Retina (tissue), 1 donor: ENCODE measurements at regions not wholly inside any gene's neighbourhood (a gene's known extent, or its start where the extent isn't known, plus 50 kb on each side); places are given as distances from the start of the nearest gene placed in this dataset.

Experiments used
- DNase-seq: peaks from one replicate; pipeline ENCODE4 v3.0.0-alpha.2; 2016

DNA sequence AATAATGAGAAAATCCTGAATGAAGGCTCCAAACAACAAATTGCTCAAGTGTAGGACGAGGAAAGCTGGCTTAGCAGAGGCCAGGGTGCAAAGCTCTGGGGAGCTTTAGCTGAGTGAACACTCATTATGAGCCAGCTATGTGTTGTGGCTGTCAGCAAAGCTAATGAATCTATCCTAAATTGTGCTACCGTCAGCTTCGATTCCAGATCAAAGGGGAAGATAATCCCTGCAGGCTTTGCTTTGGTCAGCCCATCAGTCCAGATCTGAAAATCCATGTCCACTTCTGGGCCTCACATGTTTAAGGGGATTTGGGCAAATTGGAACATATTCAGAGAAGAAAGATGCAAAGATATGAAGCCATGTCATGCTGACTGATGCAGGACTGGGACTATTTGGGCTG, 180.9 kb upstream of the ZBED5 start:
- peak; percentile 41 for DNase-seq

DNA sequence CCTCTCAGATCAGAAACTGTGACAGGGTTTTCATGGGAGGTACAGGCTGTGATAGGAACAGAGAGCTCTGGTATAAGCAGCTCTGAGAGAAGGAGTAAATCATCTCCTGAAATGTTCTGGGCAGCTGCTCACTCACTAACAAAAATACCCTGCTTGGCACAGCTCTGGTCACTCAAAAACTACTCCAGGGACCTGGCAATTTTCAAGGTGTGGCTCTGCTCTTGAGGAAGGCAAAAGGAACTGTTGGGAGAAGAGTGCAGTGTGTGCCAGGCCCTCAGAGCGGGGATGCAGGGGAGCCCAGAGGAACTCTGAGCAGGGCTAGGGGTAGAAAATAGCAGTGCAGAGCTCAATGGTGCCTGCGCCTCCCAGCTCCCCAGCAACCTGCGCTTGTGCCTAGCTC, 180.5 kb upstream of the ZBED5 start:
- no peak for DNase-seq

DNA sequence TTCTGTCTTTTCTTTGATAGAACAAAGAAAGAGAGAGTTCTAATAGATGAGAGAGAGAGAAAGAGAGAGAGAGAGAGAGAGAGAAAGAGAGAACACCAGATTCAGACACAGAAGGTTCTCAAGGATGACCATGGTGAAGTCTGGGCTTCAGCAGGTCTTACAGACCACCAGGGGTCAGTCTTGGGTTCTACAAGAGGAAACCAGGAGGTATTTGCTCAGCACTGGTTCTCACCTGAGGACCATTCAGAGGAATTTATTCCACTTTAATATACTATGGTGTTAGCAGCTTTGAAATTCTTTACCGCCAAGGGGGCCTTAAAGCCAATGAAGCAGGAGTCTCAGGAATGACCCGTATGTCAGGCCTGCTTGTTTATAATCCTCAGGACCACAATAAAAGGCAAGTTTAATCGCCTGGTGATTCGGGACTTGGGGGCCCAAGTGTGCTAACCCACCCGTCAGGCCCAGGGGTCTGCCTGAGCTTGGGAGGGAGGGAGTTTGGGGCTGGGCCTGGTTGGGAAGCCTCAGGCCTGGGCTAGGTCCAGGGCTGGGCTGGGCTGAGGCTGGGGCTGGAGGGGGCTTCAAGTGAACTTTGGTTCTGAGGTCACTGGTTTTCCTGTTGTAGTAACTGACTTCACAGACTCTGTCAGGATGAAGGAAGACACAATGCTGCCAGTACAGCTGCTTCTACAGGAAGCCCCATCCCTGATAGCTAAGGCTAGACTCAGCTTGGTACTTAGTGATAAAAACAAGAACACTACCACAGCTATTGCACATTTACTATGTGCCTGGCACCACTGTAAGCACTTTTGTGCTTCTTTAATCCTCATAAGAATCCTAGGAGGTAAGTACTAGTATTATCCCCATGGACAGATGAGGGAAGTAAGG, 179.2 kb upstream of the ZBED5 start:
- DNase-seq: peak; percentile 59

DNA sequence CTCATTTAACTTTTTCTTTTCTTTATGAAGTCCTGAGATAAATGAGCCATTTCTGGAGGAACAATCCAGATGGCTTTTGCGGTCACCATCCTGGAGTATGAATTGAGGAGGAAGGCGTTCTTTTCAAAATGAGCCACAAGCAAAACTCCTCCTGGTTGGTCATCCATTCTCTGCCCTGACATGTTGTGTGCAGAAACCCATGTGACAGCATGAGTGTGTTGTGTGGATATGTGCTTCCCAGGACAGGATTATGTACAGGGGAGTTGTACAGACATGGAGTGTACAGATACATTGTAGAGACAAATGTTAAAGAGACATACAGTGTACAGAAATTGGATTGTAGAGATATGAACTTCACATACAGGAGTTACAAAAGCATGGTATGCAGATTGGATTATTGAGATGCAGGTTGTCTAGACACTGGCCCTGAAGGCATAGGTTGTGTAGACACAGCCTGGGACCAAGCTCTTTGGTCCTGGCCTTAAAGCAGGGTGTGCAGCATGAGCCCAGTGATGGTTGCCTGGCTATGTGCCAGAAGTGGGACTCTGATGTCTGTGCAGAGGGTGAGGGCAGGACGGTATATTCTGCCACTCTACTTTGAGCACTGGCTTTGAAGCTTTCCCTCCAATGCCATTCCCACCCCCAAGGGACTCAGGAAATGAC, 178.5 kb upstream of the ZBED5 start:
- no peak for DNase-seq

DNA sequence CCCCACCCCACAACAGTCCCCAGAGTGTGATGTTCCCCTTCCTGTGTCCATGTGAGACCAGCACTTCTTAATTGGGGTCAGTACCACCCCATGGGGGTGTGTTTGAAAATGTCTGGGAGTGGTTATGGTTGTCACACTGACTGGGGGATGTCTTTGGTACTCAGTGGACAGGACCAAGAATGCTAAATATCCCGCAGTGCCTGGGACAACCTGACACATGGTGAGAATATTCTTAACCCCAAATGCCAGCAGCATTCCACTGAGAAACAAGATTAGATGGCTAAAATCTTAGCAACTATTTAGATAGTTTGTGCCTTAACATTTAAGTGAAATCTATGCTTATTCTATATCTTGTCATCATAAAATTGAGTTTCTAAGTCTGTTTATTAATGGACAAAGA, 177.5 kb upstream of the ZBED5 start:
- DNase-seq: no peak

DNA sequence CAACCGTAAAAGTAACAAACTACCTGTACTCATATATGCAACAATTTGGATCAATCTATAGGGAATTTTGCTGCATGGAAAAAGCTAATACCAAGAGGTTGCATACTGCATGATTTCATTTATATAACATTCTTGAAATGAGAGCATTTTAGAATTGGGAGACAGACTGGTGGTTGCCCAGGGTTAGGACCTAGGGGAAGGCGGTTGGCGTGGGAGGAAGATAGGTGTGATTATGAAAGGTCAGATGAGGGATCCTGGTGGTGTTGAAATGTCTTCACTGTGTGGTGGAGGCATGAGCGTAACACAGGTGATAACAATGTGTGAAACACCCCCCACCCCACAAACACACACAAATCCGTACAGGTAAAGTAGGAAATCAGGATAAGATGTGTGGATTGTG, 176.6 kb upstream of the ZBED5 start:
- DNase-seq: no peak

DNA sequence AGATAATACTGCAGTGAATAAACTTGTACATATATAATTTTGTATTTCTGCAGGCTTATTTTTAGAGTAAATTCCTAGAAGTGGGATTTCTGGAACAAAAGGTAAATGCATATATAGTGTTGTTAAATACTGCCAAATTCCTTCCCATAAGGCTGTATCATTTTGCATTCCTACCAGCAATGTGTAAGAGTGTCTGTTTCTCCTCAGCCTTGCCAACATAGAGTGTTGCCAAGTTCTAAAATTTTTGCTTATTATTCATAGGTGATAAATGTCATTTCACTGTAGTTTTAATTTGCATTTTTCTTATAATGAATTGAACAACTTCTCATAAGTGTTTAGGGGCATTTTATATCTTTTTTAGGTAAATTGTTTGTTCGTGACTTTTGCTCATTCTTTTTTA, 174.2 kb upstream of the ZBED5 start:
- no peak for DNase-seq

DNA sequence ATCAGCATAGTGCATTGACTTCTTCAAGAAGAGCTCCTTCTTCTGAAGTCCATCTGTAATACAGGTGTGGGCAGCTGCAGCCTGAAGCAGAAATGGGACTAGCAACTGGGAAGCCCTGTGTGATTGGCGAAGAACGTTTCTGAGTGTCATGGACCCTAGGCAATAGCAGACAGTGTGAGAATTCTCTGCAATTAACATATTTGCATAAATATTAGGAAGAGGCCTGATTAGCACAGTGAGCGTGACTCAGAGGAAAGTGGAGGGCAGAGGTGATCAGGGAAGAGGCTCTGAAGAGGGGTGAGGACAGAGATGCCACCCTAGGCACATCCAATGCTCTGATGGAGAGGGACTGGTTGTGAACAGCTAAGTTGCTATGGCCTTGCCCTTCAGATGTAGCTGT, 171.2 kb upstream of the ZBED5 start:
- DNase-seq: no peak

DNA sequence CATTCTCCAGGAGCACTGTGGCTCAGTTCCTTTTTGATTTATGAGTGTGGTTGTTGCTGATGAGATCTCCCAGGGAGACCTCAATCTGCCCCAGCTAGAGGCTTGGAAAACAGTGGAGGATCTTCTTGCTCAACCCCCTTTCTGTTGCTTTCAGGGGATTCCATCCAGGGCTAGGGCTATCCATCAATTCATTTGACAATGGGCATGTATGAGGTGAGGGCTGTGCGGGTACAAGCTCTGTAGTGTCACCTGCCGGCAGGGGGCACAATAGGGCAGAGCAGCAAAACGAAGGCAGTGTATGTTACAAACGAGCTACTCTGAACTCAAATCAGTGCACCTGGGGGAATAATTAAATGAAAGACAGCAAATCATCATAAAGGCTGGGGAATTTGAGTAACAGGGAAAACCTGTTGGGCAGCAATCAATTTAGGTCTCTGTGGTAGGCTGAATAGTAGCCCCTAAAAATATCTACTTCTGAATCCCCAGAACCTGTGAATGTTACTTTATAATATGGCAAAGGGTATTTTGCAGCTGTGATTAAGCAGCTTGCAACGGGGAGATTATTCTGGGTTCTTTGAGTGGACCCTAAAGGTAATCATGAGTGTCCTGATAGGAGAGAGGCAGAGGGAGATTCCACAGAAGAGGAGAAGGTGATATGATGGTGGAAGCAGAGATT, 170.3 kb upstream of the ZBED5 start:
- DNase-seq: peak; percentile 39

DNA sequence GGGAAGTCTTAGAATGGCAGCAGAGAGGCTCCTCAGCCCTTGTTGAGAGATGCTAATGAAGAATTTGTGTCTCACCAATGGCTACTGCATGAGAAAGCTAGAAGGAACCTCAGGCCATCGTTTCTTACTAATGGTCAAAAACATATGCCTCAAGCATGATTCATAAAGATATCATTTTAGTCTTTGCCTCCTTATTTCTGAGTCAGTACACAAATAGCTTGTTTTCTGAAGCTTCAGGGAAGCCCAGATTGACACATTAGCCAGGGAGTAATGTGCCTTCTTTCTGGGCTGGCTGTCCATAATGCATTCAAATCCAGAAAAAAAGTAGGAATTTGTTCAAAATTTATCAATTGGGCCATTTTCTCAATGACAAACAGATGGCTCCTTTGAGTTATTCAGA, 169.4 kb upstream of the ZBED5 start:
- DNase-seq: no peak

DNA sequence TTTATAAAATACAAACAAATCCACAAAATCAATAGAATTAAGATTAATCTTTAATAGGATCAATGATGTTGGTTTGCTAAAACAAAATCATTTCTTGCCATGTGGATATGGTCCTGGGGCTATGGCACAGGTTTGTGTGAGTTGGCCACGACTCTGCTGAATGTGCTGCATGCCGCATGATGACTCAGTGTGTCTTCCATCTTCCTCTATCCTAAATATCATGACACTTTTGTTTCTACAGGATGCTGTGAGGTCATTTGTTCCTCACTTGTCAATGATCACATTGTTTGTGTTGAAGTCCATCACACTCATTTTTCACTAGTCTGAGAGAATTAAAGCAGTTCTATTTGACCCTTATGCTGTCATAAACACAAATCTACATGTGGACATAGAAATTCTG, 167.2 kb upstream of the ZBED5 start:
- DNase-seq: no peak

DNA sequence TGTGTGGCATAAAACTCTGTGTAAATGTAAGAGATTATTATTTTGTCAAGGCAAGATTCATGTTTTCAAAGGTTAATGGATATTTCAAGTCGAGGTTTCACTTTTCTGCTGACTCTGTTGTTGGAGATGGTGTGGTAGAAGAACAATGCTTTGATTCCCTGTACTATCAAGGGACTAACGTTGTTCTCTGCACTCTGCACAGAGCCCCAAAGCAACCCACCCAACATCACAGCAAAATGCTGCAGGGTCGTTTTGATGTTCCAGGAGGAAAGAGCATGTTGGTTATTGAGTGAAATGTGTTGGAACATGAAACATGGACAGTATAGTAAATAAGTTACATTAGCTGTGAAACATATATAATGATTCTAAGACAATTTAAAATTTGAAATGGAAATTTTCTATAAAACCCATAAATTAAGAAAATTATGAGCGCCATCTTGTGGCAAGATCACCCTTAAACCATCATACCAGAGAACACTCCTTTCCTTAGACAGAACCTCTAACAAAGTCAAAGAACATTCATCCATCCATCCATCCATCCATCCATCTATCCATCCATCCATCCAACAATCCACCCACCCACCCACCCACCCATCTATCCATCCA, 164.4 kb upstream of the ZBED5 start:
- DNase-seq: no peak

DNA sequence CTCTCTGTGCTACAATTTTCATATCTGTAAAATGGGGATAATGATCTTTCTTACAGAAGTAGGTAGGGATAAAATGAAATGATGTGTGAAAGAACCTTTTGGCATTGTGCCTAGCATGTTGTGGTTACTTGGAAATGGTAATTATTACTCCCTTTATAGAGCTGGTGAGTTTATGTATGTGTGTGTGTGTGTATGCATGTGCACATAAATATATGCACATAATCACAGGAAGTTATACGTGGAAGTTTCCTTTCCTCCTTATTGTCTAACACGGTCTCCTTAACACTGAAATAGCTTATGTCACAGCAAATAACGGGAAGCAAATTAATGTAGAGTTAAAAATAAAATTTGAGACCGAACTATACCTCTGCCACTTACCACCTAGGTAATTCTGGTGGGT, 163.7 kb upstream of the ZBED5 start:
- DNase-seq: no peak

DNA sequence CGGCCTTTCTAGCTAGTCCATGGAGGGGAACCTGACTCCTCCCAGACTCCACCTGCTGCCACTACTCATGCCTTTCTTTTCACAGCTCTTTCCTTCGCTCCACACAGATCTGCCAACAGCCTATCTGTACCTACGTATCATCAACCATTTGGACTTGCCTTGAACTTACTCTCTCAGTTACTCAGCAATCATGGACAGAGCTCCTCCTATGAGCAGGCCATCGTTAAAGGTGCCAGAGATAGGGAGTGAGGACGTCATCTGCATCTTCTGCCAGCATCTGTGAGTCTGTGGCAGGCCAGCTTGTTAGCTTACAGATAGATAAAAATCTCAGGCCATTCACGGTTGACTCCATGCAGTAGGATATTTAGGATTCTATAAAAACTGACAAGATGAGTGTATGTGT, 162.9 kb upstream of the ZBED5 start:
- no peak for DNase-seq

DNA sequence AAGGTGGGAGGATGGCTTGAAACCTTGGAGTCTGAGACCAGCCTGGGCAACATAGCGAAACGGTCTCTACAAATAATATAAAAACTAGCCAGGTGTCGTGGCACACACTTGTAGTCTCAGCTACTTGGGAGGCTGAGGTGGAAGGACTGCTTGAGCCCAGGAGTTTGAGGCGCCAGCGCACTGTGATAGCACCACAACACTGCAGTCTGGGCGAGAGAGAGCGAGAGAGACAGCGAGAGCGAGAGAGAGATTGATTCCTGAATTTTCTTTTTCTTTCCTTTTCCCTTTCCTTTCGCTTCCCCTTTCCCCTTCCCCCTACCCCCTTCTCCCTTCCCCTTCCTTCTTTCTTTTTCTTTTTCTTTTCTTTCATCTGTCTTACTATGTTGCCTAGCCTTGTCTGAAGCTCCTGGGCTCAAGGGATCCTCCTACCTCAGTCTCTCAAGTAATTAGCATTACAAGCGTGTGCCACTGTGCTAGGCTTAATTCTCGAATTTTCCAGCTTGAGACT, 162.4 kb upstream of the ZBED5 start:
- DNase-seq: no peak

DNA sequence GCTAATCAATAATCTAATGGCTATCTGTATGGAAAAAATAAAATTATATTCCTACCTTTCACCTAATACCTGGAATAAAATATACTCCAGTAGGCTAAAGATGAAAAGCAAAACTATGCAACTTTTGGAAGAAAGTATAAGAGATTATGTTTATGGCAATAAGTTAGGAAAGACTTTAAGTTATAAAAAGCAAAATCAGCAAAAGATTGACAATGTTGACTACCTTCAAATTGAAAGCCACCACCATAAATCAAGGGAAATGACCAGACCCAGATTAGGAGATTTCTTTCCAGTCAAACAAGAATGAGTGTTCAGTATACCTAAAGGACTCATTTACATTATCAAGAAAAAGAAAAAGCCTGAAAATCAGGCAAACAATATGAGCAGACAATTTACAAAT, 159.1 kb upstream of the ZBED5 start:
- DNase-seq: no peak

DNA sequence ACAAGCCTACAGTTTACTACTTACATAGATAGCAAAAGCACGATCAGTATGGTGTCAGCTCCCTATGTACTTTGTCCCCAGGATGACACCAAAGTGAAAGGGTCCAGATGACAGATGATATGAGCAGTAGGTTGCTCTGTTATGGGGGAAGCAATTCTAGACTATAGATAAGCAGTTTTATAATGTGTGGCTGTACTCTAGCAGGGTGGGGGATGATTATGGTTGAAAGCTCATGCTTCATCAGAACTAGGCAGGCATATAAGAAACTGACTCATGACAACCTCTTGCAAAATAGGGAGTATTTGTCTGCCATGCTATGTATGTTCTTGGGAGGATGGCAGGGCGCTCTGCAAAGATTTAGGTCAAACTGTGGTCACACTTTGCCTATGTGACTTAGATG, 158.2 kb upstream of the ZBED5 start:
- no peak for DNase-seq

DNA sequence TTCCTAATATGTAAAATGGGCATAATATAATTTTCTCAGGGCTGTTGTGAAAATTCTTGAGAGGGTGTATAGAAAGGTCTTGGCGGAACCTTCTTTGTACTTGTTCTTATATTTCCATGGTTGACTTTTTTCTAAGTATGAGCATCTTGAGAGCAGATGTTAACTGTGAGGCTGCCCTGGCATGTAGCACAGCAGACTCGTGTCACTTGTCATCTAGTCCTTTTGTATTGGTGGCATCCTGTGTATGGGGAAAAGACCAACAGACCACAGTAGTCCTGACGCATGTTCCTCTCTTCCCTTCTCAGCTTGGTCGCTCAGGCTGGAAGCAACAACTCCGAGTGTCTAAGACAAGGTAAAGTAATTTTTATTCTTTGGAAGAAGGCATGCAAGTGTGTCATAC, 153.8 kb upstream of the ZBED5 start:
- DNase-seq: no peak

DNA sequence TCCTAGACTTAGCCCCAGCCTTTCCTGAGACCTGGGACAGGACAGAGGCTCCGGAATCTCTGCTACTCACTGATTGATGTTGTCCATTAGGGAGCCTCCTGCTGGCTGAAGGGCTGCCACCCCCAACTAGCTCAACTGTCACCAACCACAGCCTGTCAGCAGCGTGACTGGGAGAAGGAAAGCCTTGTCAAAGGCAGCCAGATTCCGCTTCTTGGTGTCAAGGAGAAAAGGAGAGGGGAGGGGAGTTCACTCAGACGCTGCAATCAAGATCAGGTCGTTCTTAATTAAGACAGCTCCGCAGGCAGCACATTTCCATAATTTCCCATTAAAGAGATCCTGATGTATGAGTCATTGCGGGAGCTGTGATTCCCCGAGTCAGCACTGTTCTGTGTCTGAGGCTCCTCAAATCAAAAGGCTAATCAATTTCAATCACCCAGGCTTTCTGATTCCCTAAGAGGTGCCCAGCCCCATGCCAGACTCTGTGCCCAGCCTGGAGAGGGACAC, 152.8 kb upstream of the ZBED5 start:
- DNase-seq: peak; percentile 77

DNA sequence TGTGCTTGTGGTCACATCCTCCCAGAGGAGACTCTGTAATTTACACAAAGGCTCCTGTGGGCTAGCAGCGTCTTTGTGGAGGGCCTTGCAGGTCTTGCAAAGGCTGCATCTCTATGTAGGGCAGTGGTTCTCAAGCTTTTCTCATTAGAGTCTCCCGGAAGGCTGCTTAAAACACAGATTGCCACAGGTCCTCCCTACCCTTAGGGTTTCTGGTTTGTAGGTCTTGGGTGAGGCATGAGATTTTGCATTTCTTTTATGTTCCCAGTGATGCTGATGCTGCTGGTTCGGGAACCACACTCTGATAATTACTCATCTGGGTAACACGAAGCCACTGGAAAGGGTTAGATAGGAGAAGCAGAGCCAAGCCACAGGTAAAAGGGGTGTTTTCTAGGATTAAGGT, 151.3 kb upstream of the ZBED5 start:
- DNase-seq: no peak

DNA sequence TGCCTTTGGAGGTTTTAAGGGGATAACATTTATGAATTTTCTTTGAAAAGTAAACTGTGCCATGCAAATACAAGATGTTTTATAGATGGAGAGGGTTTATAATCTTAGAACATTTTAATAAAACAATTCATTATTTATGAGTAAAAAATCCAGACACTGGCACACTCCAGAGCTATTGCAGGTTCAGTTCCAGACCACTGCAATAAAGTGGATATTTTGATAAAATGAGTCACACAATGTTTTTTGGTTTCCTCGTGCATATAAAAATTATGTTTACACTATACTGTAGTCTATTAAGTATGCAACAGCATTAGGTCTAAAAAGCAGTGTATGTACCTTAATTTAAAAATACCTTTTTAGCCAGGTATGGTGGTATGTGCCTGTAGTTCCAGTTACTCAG, 146.2 kb upstream of the ZBED5 start:
- no peak for DNase-seq

DNA sequence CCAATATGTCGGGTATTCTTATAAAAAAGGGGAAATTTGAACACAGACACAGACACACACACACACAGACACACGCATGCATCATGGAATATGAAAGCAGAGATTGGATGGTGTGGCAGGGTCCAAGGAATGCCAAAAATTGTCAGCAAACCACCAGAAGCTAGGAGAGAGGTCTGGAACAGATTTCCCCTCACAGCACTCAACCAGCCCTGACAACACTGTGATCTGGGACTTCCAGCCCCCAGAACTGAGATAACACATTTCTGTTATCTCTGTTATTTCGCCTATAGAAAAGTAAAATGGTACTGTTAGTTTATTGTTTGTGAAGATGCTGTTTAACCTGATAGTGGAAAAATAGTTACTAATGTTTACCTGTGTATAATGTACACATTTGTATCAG, 145.4 kb upstream of the ZBED5 start:
- no peak for DNase-seq

DNA sequence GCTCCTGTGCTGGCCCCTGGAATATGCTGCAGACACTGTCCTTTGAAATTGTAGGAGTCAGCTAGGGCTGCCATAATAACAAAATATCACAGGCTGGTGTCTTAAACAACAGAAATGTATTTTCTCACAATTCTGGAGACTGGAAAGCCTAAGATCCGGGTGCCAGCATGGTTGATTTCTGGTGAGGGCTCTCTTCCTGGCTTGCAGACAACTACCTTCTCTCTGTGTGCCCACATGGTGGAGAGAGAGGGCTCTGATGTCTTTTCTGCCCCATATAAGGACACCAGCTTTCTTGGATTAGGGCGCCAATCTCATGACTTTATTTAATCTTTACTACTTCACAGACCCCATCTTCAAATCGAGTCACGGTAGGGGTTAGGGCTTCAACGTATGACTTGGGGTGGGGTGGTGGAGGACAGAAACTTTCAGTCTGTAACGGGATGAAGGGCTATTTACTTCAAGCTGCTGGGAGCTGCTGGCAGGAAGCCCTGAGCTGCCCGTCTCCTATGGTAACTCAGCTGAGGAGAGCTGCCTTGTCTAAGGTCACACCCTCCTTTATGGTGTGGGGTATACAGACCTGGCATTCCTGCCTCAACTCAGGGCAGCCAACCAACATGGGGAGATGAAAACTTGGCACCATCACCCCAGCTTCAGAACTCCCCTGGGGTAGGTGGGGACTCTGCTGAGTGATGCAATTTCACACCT, 142.9 kb upstream of the ZBED5 start:
- no peak for DNase-seq
